NCI-H2171 treated with DMSO at 0.1 percent for 48 hours (cell line): ENCODE measurements at regions not wholly inside any gene's neighbourhood (a gene's known extent, or its start where the extent isn't known, plus 50 kb on each side); places are given as distances from the start of the nearest gene placed in this dataset.
"Not testable (repeated sequence)": the region's sequence is repeated elsewhere in the genome, so short reads cannot be mapped to it uniquely, and the experiment has no call there.

Experiments used
- DNase-seq: peaks from one replicate; lab custom pipeline; 2025; lab: John Stamatoyannopoulos, UW

DNA sequence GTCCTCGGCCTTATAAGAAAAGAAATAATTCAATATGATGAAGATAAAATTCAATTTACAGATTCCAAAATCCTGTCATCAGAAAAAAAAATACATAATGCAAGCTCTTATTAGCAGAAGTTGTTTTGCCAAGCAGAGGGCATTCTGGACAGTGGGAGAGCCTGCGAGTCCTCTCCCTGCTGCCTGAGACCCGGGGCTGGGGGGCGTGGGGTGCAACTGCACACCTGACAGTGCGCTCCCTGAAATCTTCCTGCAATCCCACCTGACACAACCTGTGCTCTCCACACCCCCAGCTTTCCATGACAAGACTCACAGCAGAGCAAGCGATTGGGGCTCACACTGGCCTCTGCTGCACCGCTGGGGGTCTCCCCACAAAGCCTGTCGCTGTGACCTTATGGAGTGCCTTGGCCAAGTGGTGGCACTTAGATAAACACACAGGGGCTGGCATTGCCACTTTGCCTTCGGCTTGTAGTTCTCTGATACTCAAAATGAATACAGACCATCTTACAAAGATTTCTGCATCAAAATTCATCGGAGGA, 130.3 kb upstream of the PDE10A start:
- DNase-seq: no peak

GRCh38 chr6:165791876-165792437, 128.9 kb upstream of the PDE10A start:
- no peak for DNase-seq

DNA sequence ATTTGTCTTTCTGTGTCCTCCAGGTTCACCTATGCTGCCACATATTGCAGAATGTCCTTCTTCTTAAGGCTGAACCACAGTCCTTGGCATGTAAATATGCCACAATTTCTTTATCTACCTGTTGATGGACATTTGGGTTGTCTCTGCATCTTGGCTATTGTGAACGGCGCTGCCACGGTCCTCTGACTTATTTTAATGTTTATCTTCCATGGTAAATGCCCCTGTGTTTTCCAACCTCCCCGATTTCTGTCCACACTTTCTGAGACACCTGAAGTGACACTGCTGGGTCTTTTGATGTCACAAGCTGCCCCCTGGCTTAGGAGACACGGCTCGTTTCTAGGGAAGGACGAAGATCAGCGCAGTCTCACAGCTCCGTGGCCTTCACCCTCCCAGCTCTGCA, 128.3 kb upstream of the PDE10A start:
- DNase-seq: no peak

DNA sequence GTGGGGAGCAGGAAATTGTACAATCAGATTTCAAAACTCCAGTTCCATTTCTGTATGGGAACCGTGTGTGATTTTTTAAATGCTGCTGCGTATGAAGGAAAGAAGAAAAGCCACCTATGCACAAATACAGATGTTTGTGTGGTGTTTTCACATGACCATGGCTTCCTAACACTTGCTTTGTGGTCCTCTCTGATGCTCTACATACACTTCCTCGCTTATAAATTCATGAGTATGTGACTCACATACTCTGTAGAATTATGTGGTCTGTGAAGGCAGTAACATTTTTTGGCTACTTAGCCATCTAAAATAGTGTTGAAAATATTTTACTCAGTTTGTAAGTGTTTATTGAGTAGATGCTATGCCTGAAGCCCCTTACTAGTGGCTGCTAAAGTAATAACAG, 119.8 kb upstream of the PDE10A start:
- DNase-seq: no peak

GRCh38 chr6:165782134-165782533, 119.1 kb upstream of the PDE10A start:
- no peak for DNase-seq

GRCh38 chr6:165777680-165778079, 114.6 kb upstream of the PDE10A start:
- DNase-seq: no peak

DNA sequence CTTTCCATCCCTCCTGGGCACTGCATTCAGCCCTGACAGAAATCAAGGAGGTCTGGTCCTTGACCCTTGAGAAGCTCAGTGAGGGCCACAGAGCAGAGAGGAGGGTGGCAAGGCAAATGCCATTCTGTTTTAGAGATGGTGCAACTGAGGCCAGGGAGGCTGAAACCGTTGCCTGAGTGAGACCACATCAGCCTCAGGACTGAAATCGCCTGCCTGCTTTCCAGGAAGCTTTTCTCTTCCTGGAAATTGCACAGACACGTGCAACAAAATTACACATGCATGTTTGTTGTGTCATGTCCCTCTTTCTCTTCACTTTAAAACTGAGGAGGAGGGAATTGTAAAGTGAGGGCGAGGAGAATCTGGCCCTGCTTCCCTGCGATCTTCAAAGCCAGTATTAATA, 113.7 kb upstream of the PDE10A start:
- DNase-seq: no peak

- DNase-seq: no peak
Measured at GRCh38 chr6:165775721-165776120, 112.7 kb upstream of the PDE10A start.

DNA sequence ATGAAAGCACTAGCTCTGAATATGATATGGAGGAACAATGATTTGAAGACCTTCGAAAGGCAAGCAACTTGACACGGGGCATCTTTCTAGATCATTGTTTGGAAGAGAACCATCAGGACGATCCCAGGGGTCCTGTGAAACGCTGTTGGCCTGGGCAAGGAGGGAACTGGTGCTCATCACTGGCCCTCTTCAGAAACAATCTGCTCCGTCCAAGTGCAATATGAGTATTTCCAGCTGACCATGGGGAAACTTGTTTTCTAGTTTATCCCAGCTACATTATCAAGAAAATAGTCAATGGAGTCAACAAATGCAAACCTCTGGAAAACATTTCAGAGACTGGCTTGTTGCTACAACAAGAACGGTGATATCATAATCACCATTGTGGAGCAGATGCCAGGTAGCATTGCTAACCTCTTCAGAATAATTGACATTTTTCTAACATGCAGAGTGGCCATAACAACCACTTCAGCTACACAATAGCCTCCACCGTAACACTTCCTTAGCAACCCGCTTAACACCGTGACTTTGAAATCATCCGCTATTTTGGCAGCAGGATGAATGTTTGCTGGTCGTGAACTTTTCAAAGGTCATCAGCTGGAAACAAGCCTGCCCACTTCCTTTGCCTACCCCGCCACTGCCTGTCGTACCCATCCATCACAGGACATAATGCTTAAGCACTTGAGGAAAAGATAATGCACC, 112.0 kb upstream of the PDE10A start:
- DNase-seq: no peak

DNA sequence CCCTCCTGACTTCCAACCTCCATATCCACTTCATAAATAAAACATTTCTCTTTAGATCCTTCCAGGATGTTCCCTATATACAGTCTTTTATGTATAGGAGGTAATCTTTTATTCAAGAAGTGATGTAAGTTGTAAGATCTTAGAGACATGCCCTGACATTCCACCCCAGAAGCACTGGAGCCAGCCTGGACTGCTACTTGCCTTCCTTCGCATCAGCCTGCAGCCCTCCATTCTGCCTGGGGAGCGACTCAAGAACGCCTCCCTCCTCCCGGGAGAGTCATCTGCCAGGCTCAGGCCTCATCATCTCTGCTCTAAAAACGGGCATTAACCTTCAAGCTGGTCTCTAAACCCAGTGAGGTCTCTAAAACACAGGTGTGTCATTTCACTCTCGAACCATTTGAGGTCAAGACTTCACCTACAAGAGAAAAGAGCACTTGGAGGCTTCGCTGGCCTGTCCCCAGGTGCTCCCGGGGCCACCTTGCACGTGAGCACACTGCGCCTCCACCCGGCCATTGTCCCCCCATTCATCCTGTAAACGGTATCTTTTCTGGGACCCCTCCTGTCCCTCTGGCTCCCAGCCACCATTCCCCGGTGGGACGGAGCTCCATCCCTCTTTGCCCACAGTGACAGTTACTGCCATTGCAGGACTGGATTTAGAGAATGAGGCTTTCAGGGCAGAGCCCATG, 107.5 kb upstream of the PDE10A start:
- no peak for DNase-seq

- DNase-seq: no peak
Measured at GRCh38 chr6:165769884-165770283, 106.8 kb upstream of the PDE10A start.

GRCh38 chr6:165769401-165769800, 106.4 kb upstream of the PDE10A start:
- DNase-seq: no peak

DNA sequence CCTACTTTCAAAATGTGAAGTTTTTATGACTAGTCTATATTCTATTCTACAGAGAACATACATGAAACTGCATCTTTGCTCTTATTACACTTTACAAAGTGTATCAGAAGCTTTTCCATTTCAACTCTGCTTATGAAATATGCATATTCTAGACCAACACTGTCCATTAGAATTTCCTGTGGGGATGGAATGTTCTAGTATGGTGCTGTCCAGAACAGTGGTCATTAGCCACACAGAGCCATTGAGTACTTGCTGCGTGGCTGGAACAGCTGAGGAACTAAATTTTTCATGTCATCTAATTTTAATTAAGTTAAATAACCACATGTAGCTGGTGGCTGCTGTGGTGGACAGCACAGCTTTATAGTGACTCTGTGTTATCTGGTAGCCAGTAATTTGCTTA, 105.9 kb upstream of the PDE10A start:
- no peak for DNase-seq

DNA sequence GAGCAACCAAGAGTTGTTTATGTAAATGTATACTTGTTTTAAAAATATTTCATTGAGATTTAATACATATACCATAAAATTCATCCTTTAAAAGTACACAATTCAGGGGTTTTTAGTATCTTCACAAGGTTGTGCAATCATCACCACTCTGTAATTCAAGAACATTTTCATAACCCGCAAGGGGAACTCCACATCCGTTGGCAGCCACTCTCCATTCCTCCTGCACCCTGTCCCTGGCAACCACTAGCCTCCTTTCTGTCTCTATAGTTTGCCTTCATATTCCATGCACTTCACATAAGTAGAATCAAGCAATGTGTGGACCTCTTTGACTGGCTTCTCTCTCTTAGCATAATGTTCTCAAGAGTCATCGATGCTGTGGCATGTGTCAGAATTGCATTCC, 104.2 kb upstream of the PDE10A start:
- no peak for DNase-seq

- DNase-seq: no peak
Measured at GRCh38 chr6:165766457-165766856, 103.4 kb upstream of the PDE10A start.

- DNase-seq: no peak
Measured at GRCh38 chr6:165766026-165766425, 103.0 kb upstream of the PDE10A start.

DNA sequence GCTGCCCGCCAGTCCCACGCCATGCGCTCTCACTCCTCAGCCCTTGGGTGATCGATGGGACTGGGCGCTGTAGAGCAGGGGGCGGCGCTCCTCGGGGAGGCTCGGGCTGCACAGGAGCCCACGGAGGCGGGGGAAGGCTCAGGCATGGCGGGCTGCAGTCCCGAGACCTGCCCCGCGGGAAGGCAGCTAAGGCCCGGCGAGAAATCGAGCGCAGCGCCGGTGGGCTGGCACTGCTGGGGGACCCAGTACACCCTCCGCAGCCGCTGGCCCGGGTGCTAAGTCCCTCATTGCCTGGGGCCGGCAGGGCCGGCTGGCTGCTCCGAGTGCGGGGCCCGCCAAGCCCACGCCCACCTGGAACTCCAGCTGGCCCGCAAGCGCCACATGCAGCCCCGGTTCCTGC, 102.2 kb upstream of the PDE10A start:
- DNase-seq: not testable (repeated sequence)

- no peak for DNase-seq
Measured at GRCh38 chr6:165762876-165763275, 99.8 kb upstream of the PDE10A start.

DNA sequence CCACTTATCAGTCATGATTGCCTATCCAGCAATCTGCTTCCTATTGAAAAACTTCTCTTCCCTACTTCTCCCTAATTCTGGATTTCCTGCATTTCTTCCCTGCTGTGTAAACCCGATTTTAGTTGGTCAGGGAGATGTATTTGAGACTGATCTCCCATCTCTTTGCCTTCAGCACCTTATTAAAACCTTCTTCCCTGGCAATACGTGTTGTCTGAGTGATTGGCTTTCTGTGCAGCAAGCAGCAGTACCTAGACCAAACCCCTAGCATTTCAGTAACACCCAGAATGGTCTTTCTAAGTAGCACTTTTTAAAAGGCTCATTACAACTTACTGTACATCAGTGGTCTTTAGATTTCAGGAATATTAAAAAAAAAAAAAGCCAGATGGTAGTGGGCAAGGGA, 99.1 kb upstream of the PDE10A start:
- DNase-seq: no peak

GRCh38 chr6:165760803-165761185, 97.8 kb upstream of the PDE10A start:
- no peak for DNase-seq

DNA sequence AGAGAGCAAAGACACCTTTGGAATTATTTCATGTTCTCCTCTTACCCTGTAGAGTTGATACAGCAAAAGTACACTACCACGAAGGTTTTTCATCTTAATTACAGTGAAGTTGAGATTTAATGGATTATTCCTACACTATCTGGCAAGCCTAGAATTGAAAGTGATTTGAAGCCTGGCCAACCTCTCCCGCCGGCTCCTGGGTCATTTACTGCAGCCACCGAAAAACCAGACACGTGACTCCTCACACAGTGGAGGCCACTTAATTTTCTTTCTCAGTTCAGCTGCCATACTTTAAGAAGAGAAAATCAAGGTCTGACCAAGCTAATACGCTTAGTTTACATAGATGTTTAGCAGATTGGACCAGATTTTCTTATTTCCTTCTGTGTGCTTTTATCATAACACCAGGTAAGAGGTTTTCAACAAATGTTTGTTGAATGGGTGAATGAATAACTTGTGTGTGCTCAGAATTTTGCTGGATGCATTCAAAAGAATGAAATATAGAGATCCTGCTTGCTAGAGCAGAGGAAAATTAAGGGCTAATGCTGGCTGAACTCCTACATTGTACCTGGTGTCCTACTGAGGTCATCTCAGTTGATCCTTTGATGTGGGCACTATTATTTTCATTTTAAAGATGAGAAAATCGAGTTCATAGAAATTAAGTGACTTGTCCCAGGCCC, 97.2 kb upstream of the PDE10A start:
- no peak for DNase-seq

DNA sequence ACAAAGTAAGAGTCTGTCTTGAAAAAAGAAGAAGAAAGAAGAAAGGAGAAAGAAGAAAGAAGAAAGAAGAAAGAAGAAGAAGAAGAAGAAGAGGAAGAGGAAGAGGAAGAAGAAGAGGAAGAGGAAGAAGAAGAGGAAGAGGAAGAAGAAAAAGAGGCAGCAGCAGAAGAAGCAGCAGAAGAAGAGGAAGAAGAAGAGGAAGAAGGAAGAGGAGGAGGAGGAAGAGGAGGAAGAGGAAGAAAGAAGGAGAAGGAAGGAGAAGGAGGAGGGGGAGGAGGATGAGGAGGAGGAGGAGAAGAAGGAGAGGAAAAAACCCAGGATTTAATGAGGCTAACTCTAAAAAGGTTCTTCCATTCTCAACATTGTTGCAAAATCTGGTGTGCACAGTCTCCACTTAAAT, 95.4 kb upstream of the PDE10A start:
- DNase-seq: no peak

DNA sequence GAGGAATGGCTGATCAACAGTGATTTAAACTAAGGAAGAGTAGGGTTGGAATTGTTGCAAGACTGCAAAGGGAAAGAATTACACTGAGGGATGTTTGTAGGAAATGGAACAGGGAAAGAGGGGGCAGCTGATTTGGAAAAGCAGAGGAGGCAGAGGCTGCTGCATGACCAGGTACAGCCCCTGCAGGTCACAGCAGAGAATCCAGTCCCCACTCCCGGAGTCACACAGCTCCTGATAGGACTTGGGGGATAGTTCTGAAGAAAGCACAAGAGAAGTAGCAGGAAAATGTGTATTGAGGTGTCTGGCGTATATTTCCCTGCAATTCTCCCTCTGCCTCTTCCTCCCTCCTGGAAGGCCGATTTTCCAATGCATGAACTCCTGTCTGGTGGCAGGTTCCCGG, 92.5 kb upstream of the PDE10A start:
- DNase-seq: no peak
